ENCODE measurements at regions not wholly inside any gene's neighbourhood (a gene's known extent, or its start where the extent isn't known, plus 50 kb on each side); places are given as distances from the start of the nearest gene placed in this dataset.
"Not testable (repeated sequence)": the region's sequence is repeated elsewhere in the genome, so short reads cannot be mapped to it uniquely, and the experiment has no call there.

DNA sequence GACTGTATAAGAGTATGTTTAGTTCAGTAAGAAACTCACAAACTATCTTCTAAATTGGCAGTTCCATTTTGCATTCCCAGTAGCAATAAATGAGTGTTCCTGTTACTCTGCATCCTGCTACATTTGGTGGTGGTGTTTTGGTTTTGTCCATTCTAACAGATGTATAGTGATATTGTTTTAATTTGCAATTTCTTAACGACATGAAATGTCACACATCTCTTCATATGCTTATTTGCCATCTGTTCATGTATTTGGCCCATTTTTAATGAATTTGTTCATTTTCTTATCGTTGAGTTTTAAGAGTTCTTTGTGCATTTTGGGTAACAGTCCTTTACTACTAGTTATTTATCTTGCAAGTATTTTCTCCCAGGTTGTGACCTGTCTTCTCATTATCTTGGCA lies 232.2 kb downstream of the TMA16 start:
- Histone ChIP-seq H3K36me3 (ENCODE audit: control insufficient read depth, insufficient read depth, low read length) (no peaks in the 10 kb centered on the region), H3K27me3 (replicated peaks; ENCODE audit: control insufficient read depth, insufficient read depth, low read length) (no peaks in the 10 kb centered on the region), H3K4me3 (replicated peaks; ENCODE audit: low read depth, low read length) (no peak overlapping the region)
- TF ChIP-seq CTCF (IDR thresholded peaks at IDR 0.05; ENCODE audit: insufficient read depth, low read length, poor library complexity, severe bottlenecking), result no peak
- no peak for DNase-seq (ENCODE audit: extremely low read depth, insufficient read length)

- no peak overlapping the region for H3K4me3 ChIP-seq (replicated peaks; ENCODE audit: low read depth, low read length)
- H3K27me3 ChIP-seq (replicated peaks; ENCODE audit: control insufficient read depth, insufficient read depth, low read length), result no peaks in the 10 kb centered on the region
- TF ChIP-seq CTCF (IDR thresholded peaks at IDR 0.05; ENCODE audit: insufficient read depth, low read length, poor library complexity, severe bottlenecking), result no peak
- no peaks in the 10 kb centered on the region for H3K36me3 ChIP-seq (ENCODE audit: control insufficient read depth, insufficient read depth, low read length)
- DNase-seq (ENCODE audit: extremely low read depth, insufficient read length), result no peak
Measured at GRCh38 chr4:163731071-163731470, 236.6 kb downstream of the TMA16 start.

- Histone ChIP-seq H3K27me3 (replicated peaks; ENCODE audit: control insufficient read depth, insufficient read depth, low read length) (no peaks in the 10 kb centered on the region), H3K36me3 (ENCODE audit: control insufficient read depth, insufficient read depth, low read length) (no peaks in the 10 kb centered on the region), H3K4me3 (replicated peaks; ENCODE audit: low read depth, low read length) (no peak overlapping the region)
- no peak for DNase-seq (ENCODE audit: extremely low read depth, insufficient read length)
- no peak for TF ChIP-seq CTCF (IDR thresholded peaks at IDR 0.05; ENCODE audit: insufficient read depth, low read length, poor library complexity, severe bottlenecking)
Measured at GRCh38 chr4:163732473-163732872, 238.0 kb downstream of the TMA16 start.

DNA sequence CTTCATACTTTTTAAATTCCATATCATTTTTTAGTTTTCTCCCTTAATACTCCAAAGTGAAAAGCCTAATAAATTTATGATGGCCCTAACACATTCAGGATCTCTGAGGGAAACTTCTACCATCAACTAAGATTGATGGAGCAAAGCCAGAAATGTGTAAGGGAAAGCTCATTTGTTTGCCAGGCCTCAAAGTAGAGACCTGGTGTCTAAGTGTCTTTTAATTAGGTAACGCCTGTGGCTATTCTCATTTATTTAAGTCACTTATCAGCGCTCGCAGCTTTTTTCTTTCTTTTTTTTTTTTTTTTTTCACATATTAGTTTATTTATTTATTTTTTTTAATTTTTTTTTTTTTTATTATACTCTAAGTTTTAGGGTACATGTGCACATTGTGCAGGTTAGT lies 242.4 kb downstream of the TMA16 start:
- Histone ChIP-seq H3K36me3 (ENCODE audit: control insufficient read depth, insufficient read depth, low read length) (no peaks in the 10 kb centered on the region), H3K4me3 (replicated peaks; ENCODE audit: low read depth, low read length) (no peak overlapping the region), H3K27me3 (replicated peaks; ENCODE audit: control insufficient read depth, insufficient read depth, low read length) (no peaks in the 10 kb centered on the region)
- no peak for DNase-seq (ENCODE audit: extremely low read depth, insufficient read length)
- no peak for TF ChIP-seq CTCF (IDR thresholded peaks at IDR 0.05; ENCODE audit: insufficient read depth, low read length, poor library complexity, severe bottlenecking)

- H3K27me3 ChIP-seq (replicated peaks; ENCODE audit: control insufficient read depth, insufficient read depth, low read length); H3K4me3 ChIP-seq (replicated peaks; ENCODE audit: low read depth, low read length); DNase-seq (ENCODE audit: extremely low read depth, insufficient read length); H3K36me3 ChIP-seq (ENCODE audit: control insufficient read depth, insufficient read depth, low read length): not testable (repeated sequence)
Measured at GRCh38 chr4:163737846-163738245, 243.4 kb downstream of the TMA16 start.

DNA sequence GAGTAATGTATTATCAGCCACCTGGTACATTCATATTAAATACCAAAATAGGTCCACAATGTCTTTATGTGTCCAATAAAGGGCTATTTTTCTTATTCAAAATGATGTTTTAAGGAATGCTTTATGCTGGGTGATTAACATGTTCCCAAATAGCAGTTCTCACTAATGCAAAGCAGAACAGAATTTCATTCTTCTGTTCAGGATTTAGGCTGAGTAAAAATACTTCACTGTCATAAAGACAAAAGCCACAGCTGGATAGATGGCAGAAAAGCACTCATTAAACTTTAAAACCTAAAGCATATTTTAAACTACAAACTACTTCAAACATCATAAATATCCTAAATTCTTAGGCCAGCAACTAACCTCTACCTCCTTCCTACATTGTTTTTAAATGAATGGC lies 244.0 kb downstream of the TMA16 start:
- no peak overlapping the region for H3K4me3 ChIP-seq (replicated peaks; ENCODE audit: low read depth, low read length)
- DNase-seq (ENCODE audit: extremely low read depth, insufficient read length), result no peak
- H3K27me3 ChIP-seq (replicated peaks; ENCODE audit: control insufficient read depth, insufficient read depth, low read length), result no peaks in the 10 kb centered on the region
- no peaks in the 10 kb centered on the region for H3K36me3 ChIP-seq (ENCODE audit: control insufficient read depth, insufficient read depth, low read length)
- TF ChIP-seq CTCF (IDR thresholded peaks at IDR 0.05; ENCODE audit: insufficient read depth, low read length, poor library complexity, severe bottlenecking), result no peak

Measured in GM06990 (cell line).